HepG2 (cell line): ENCODE measurements at regions not wholly inside any gene's neighbourhood (a gene's known extent, or its start where the extent isn't known, plus 50 kb on each side); places are given as distances from the start of the nearest gene placed in this dataset.

Experiments used
- ATAC-seq: fragments of 200-7000 bp; cut with Tn5 transposase; 3 replicates; pipeline ENCODE4 v1.9.1; 2020; ENCODE audit warnings: mild to moderate bottlenecking, moderate library complexity
- BruUV-seq: library from RNA; stranded (reverse); fragments of 400-500 nt; replicated peaks from 2 replicates; lab custom pipeline; 2021; lab: Mats Ljungman, UMichigan
- CTCF ChIA-PET: fragments of 300-600 bp; formaldehyde crosslinking; extraction: SDS; loops from one replicate; lab custom pipeline; 2021; ENCODE audit warnings: low total read pairs, inconsistent platforms, low intra/inter-chr PET ratio; lab: Yijun Ruan, JAX
- POLR2A ChIA-PET: fragments of 350-600 bp; sonication (Branson Sonifier 250); formaldehyde crosslinking; loops from one replicate; lab custom pipeline; 2020; ENCODE audit warnings: antibody characterized with exemption, inconsistent platforms; lab: Yijun Ruan, JAX
- DNase-seq: peaks from one replicate; pipeline ENCODE4 v3.0.0-alpha.2; 2015; ENCODE audit warnings: low spot score
- FAIRE-seq: peaks from 3 replicates; lab custom pipeline; 2011; peaks lifted over from hg19 to GRCh38; lab: Jason Lieb, UNC
- H2AFZ ChIP-seq: one replicate; pipeline ENCODE4 v1.6.1; 2011; ENCODE audit warnings: low read length, inconsistent platforms
- H3K27ac ChIP-seq: fragments of 300-600 bp; 3 replicates; pipeline ENCODE4 v1.8.0; 2011; ENCODE audit warnings: mixed run types, mild to moderate bottlenecking, mixed read lengths, low read length, inconsistent platforms; ENCODE audit not compliant: insufficient read depth; ENCODE audit errors: extremely low read length
- H3K27me3 ChIP-seq, 2 experiments: fragments of 200-600 bp in 1 of 2; 2 replicates in 1 of 2; 3 replicates in 1 of 2; pipeline versions ENCODE4 v1.6.0 to v1.8.0; 2011; ENCODE audit warnings: low read length in 2 of 2, mild to moderate bottlenecking in 2 of 2, moderate library complexity in 2 of 2, inconsistent platforms in 1 of 2; ENCODE audit not compliant: insufficient read depth in 2 of 2, control insufficient read depth in 1 of 2
- H3K36me3 ChIP-seq, 2 experiments: fragments of 200-600 bp in 1 of 2; replicated peaks in 1 of 2; 2 replicates in 1 of 2; 3 replicates in 1 of 2; pipeline versions ENCODE4 v1.5.1 to v1.8.0; 2011; ENCODE audit warnings: low read length in 2 of 2, inconsistent platforms in 1 of 2; ENCODE audit not compliant: insufficient read depth in 2 of 2, control insufficient read depth in 1 of 2
- H3K4me1 ChIP-seq: 2 replicates; pipeline ENCODE4 v1.5.1; 2012; ENCODE audit warnings: low read length, inconsistent platforms; ENCODE audit not compliant: insufficient read depth
- H3K4me2 ChIP-seq: 2 replicates; pipeline ENCODE4 v1.6.0; 2011; ENCODE audit warnings: low read depth, low read length, inconsistent platforms
- H3K4me3 ChIP-seq, 3 experiments: fragments of 200-600 bp in 1 of 3; sonication (generic), shearing (Covaris generic) in 1 of 3; replicated peaks in 1 of 3; 2 replicates each; pipeline ENCODE4 v1.5.1; 2011 to 2016; ENCODE audit warnings: low read length in 3 of 3, inconsistent platforms in 2 of 3, low read depth in 2 of 3, mild to moderate bottlenecking in 2 of 3, control low read depth in 1 of 3, mixed read lengths in 1 of 3; ENCODE audit not compliant: insufficient read depth in 1 of 3
- H3K79me2 ChIP-seq: one replicate; pipeline ENCODE4 v1.6.1; 2011; ENCODE audit warnings: low read length, inconsistent platforms; ENCODE audit not compliant: insufficient read depth
- H3K9ac ChIP-seq: 2 replicates; pipeline ENCODE4 v1.6.0; 2011; ENCODE audit warnings: mild to moderate bottlenecking, low read depth, low read length, inconsistent platforms; ENCODE audit not compliant: insufficient read depth
- H3K9me3 ChIP-seq: 2 replicates; pipeline ENCODE4 v1.5.1; 2012; ENCODE audit warnings: mild to moderate bottlenecking, low read length
- H4K20me1 ChIP-seq: 2 replicates; pipeline ENCODE4 v1.6.0; 2011; ENCODE audit warnings: inconsistent platforms, mild to moderate bottlenecking, low read length, moderate library complexity; ENCODE audit not compliant: insufficient read depth
- ADNP ChIP-seq: sonication (generic); formaldehyde crosslinking; IDR thresholded peaks from 2 replicates; pipeline ENCODE4 v1.4.0; 2020; ENCODE audit warnings: missing genetic modification reagents
- CEBPB ChIP-seq: IDR thresholded peaks from 2 replicates; pipeline ENCODE4 v1.6.1; 2011; ENCODE audit warnings: low read depth, low read length, improper control_type of control experiment, borderline replicate concordance
- CREB3 ChIP-seq: sonication (generic); formaldehyde crosslinking; IDR thresholded peaks from 2 replicates; pipeline ENCODE4 v1.5.0; 2020; ENCODE audit warnings: missing genetic modification reagents
- DPF2 ChIP-seq: sonication (generic); formaldehyde crosslinking; IDR thresholded peaks from 2 replicates; pipeline ENCODE4 v1.4.0; 2020; ENCODE audit warnings: mild to moderate bottlenecking, low read depth, missing genetic modification reagents, borderline replicate concordance
- ETV5 ChIP-seq: IDR thresholded peaks from 2 replicates; pipeline ENCODE4 v1.6.1; 2018; ENCODE audit warnings: missing biosample characterization, missing genetic modification reagents, inconsistent platforms, borderline replicate concordance
- IRF2 ChIP-seq: IDR thresholded peaks from 2 replicates; pipeline ENCODE4 v1.6.1; 2018; ENCODE audit warnings: missing genetic modification reagents, missing compliant biosample characterization
- KAT8 ChIP-seq: IDR thresholded peaks from 2 replicates; pipeline ENCODE4 v1.6.1; 2016; ENCODE audit warnings: missing genetic modification reagents, missing compliant biosample characterization
- MBD4 ChIP-seq: IDR thresholded peaks from 2 replicates; pipeline ENCODE4 v1.6.1; 2012; ENCODE audit warnings: low read length, inconsistent platforms, borderline replicate concordance
- MED1 ChIP-seq: sonication (generic); formaldehyde crosslinking; IDR thresholded peaks from 2 replicates; pipeline ENCODE4 v1.4.0; 2020; ENCODE audit warnings: missing genetic modification reagents
- MLX ChIP-seq: IDR thresholded peaks from 2 replicates; pipeline ENCODE4 v1.6.1; 2016
- MXD3 ChIP-seq: IDR thresholded peaks from 2 replicates; pipeline ENCODE4 v1.6.1; 2016; ENCODE audit warnings: mild to moderate bottlenecking, missing biosample characterization, missing genetic modification reagents
- RBM39 ChIP-seq: fragments of 200-400 bp; formaldehyde crosslinking; IDR thresholded peaks from one replicate; pipeline ENCODE4 v1.6.1; 2018; ENCODE audit warnings: antibody characterized with exemption, mild to moderate bottlenecking, low read depth, low read length; ENCODE audit not compliant: poor library complexity, severe bottlenecking
- TBP ChIP-seq: sonication (generic); formaldehyde crosslinking; IDR thresholded peaks from 2 replicates; pipeline ENCODE4 v1.5.0; 2020; ENCODE audit warnings: missing genetic modification reagents
- TMF1 ChIP-seq: sonication (generic); formaldehyde crosslinking; IDR thresholded peaks from 2 replicates; pipeline ENCODE4 v1.8.1; 2022; ENCODE audit warnings: low read depth, missing genetic modification reagents
- ZBTB7B ChIP-seq: sonication (generic); formaldehyde crosslinking; IDR thresholded peaks from 2 replicates; pipeline ENCODE4 v1.4.0; 2020; ENCODE audit warnings: missing genetic modification reagents
- ZFP62 ChIP-seq: sonication (generic); formaldehyde crosslinking; IDR thresholded peaks from 2 replicates; pipeline ENCODE4 v1.4.0; 2020; ENCODE audit warnings: missing genetic modification reagents
- ZKSCAN1 ChIP-seq: fragments of 150-350 bp; IDR thresholded peaks from 2 replicates; pipeline ENCODE4 v1.6.1; 2014; ENCODE audit warnings: low read length
- ZNF136 ChIP-seq: sonication (generic); formaldehyde crosslinking; IDR thresholded peaks from 2 replicates; pipeline ENCODE4 v1.8.1; 2022; ENCODE audit warnings: low read depth, mild to moderate bottlenecking, moderate library complexity, missing genetic modification reagents
- ZNF143 ChIP-seq: sonication (generic); formaldehyde crosslinking; IDR thresholded peaks from 2 replicates; pipeline ENCODE4 v1.4.0; 2020; ENCODE audit warnings: missing genetic modification reagents
- ZNF224 ChIP-seq: sonication (generic); formaldehyde crosslinking; IDR thresholded peaks from 2 replicates; pipeline ENCODE4 v1.5.0; 2020; ENCODE audit warnings: mild to moderate bottlenecking, missing genetic modification reagents
- ZNF598 ChIP-seq: sonication (generic); formaldehyde crosslinking; IDR thresholded peaks from 2 replicates; pipeline ENCODE4 v1.5.1; 2020; ENCODE audit warnings: mild to moderate bottlenecking, missing genetic modification reagents, borderline replicate concordance
- ZSCAN9 ChIP-seq: IDR thresholded peaks from 2 replicates; pipeline ENCODE4 v1.6.1; 2016; ENCODE audit warnings: borderline replicate concordance
- WGBS: methylation state at CpG from one replicate; pipeline ENCODE4 v1.1.6; 2017; ENCODE audit warnings: low lambda C conversion rate; 5-methylcytosine and 5-hydroxymethylcytosine counted together
- in situ Hi-C: cut with HindIII; loops from 2 replicates; pipeline ENCODE4 v1.10.0; 2017; ENCODE audit warnings: low pct_unique_long_range_greater_than_20kb; ENCODE audit not compliant: extremely low pct_ligation_motif_present
- intact Hi-C: fragments of 100-400 bp; cut with micrococcal nuclease; formaldehyde crosslinking; loops from one replicate; pipeline ENCODE4 v1.10.0; 2022; ENCODE audit not compliant: unreplicated experiment

GRCh38 chr2:167843217-167843616 lies 404.2 kb downstream of the STK39 start:
- peaks cover 11% of the 10 kb centered on the region for H3K4me1 ChIP-seq
- POLR2A ChIA-PET: no interaction called here
- H3K4me2 ChIP-seq: no peak overlapping the region
- no peak overlapping the region for H2AFZ ChIP-seq
- no peak overlapping the region for H3K9ac ChIP-seq
- WGBS: 100% methylated on average over 1 of the region's 1 CpG
- ATAC-seq: no peak
- H3K36me3 ChIP-seq: no peaks in the 10 kb centered on the region
- in situ Hi-C loops: no loop called here
- no peaks in the 10 kb centered on the region for H3K27me3 ChIP-seq
- no peaks in the 10 kb centered on the region for H4K20me1 ChIP-seq
- H3K79me2 ChIP-seq: no peaks in the 10 kb centered on the region
- BruUV-seq: no TSS peak
- no peak overlapping the region for H3K4me3 ChIP-seq
- no peak overlapping the region for H3K27ac ChIP-seq
- TF ChIP-seq KAT8 (CRISPR knock-in tag) (no peak), ZNF224 (CRISPR knock-in tag) (no peak), CEBPB (no peak), ZBTB7B (CRISPR knock-in tag) (no peak), ZSCAN9 (CRISPR knock-in tag) (no peak), IRF2 (CRISPR knock-in tag) (no peak), ZNF143 (CRISPR knock-in tag) (no peak), TBP (no peak), ZNF136 (CRISPR knock-in tag) (no peak), TMF1 (CRISPR knock-in tag) (no peak), CREB3 (no peak)
- TF ChIP-seq, all 625 proteins: peak for 0
- no peaks in the 10 kb centered on the region for H3K9me3 ChIP-seq
- DNase-seq: no peak
- intact Hi-C loops: no loop called here
- CTCF ChIA-PET: no interaction called here
- no peak for FAIRE-seq

- Histone ChIP-seq H3K79me2 (no peaks in the 10 kb centered on the region), H2AFZ (no peak overlapping the region), H4K20me1 (no peaks in the 10 kb centered on the region), H3K27ac (no peak overlapping the region), H3K4me2 (no peak overlapping the region), H3K4me3 (no peak overlapping the region), H3K9me3 (no peaks in the 10 kb centered on the region), H3K4me1 (peaks cover 11% of the 10 kb centered on the region), H3K36me3 (no peaks in the 10 kb centered on the region), H3K27me3 (no peaks in the 10 kb centered on the region), H3K9ac (no peak overlapping the region)
- BruUV-seq: no TSS peak
- FAIRE-seq (no peak), ATAC-seq (no peak), DNase-seq (no peak)
- in situ Hi-C loops (no loop called here), intact Hi-C loops (no loop called here)
- POLR2A ChIA-PET: no interaction called here
- WGBS: 91% methylated on average over 1 of the region's 1 CpG
- CTCF ChIA-PET: no interaction called here
- TF ChIP-seq MBD4: no peak
- TF ChIP-seq MED1 (CRISPR knock-in tag): no peak
- no peak for TF ChIP-seq MLX (CRISPR knock-in tag)
- no peak for TF ChIP-seq ZFP62 (CRISPR knock-in tag)
- TF ChIP-seq ETV5: no peak
- no peak for TF ChIP-seq ZKSCAN1
- no peak for TF ChIP-seq DPF2 (CRISPR knock-in tag)
- TF ChIP-seq RBM39: no peak
- no peak for TF ChIP-seq ADNP (CRISPR knock-in tag)
- no peak for TF ChIP-seq MXD3
- TF ChIP-seq ZNF598 (CRISPR knock-in tag): no peak
Measured at GRCh38 chr2:167842047-167842446, 405.3 kb downstream of the STK39 start.
